Stimulated activated CD4-positive, alpha-beta T cell treated with anti-CD3 and anti-CD28 coated beads, TNF-alpha, amount 100 ng/mL, for 1 hour (primary cell): ENCODE measurements at regions not wholly inside any gene's neighbourhood (a gene's known extent, or its start where the extent isn't known, plus 50 kb on each side); places are given as distances from the start of the nearest gene placed in this dataset.
"Not testable (repeated sequence)": the region's sequence is repeated elsewhere in the genome, so short reads cannot be mapped to it uniquely, and the experiment has no call there.

Source experiments
- DNase-seq, 3 donors: peaks; one replicate each; pipeline ENCODE4 v3.0.0-alpha.2; 2020; ENCODE audit warnings: low read depth in 3 of 3, low spot score in 1 of 3

DNA sequence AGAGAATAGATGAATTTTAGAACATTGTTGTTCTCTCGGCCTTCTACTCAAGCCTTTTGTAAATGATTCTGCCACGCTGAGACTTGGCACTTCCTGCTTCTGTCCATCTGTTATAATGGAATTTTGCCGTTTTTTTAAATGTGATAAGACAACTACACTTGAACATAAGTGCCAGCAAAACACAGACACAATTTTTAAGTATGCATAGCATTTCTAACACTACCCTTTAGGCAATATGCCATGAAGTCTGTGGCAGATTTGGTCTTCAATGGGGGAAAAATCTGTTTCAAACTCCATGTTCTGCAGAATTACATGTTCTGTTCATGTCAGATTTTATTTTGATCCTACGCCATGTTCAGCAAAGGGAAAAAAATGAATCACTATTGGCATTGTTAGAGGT, 1170.7 kb upstream of the SLC39A10 start:
- DNase-seq, result no peak

DNA sequence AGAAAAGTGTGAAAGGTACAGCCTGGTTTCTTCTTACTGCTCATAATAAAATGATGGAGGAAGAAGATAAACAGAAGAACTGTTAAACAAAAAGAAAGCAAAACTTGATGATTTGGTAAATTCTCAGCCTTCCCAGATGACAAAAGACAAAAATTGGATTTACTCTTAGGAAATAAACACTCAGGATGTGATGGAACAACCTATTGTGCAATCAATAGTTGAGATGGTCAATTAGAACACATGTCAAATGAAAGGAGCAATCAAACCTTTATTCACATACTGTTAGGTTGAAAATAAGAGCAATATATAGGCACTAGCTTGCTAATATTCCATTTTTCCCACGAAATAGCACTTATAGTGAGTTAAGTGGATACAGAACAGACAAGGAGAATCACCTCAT, 1174.0 kb upstream of the SLC39A10 start:
- DNase-seq, result no peak

DNA sequence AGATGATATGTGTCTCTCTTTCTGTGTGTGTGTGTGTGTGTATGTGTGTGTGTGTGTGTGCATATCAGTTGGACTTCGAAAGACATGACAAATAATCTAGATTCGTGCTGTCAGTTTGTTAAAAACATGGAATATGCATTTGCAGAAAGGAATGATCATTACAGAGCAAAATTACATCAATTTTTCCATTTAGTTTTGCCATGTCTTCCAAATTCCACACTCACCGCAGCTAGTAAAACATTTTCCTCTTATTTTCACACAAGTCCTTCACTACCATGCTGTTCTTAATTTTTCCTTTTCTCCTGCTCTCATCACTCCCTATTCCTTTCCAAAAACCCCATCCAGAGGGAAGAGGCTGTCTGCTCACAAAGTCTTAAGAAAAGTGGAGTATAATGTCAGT, 1191.4 kb upstream of the SLC39A10 start:
- DNase-seq, result no peak

DNA sequence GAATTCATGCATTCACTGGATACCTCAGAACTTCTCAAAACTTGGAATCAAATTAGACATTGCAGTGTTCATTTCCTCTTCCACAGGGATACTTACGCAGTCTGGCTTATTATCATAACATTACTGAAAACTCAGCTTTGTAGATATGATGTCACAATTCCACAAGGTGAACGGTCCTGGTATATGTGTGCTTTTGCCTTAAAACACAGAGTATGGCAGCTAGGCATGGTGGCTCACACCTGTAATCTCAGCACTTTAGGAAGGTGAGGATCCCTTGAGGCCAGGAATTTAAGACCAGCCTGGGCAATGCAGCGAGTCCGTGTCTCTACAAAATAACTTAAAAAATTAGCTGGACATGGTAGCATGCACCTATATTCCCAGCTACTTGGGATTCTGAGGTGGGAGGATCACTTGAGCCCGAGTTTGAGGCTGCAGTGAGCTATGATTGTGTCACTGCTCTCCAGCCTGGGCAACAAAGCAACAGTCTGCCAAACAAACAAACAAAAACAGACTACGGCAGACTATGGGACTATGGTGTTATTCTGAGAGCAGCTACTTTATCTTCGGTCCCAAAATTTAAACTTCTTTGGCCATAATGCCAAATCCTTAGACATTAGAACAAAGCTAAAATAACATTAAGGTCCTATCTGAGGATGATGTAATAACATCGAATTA, 1191.9 kb upstream of the SLC39A10 start:
- DNase-seq, result no peak

DNA sequence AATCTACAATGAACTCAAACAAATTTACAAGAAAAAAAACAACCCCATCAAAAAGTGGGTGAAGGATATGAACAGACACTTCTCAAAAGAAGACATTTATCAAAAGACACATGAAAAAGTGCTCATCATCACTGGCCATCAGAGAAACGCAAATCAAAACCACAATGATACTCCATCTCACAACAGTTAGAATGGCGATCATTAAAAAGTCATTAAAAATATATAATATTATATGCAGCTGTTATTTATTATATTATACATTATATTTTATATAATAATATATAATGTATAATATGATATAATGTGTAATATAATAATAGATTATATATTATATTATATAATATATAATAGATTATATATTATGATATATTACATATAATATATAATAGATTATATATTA, 1194.1 kb upstream of the SLC39A10 start:
- not testable (repeated sequence) for DNase-seq

DNA sequence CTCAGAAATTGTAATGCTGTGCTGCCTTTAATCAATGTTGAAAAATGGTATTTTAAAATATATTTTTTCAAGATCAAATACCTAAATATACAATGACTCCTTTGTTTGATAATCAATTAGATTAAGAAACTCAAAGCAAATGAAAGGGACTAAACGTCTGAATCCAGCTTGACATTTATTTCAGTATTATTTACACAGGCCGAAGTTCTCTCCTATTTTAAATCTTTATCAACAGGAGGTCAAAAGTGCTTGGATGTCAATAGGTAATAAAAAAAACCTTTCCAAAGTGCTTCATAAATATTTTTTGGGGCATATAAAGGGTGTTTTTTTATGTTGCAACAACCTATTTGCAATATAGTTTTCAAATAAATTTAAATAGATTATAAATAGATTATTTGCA, 1201.7 kb upstream of the SLC39A10 start:
- DNase-seq, result no peak

DNA sequence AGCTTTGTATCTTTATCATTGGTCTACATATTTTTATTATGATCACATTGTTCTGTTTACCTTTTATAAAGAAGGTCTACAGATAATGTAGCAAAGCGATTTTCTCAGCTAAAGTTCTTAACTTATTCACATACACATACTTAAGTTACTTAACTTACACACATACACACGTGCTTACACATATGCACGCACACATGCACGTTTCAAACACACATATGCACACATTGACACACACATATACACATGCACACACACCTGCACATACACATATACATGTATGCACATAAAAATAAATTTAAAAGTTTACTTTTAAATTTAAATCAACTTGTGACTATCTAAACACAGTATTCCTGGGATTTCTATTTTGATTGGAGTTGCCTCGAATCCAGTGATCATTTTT, 1204.5 kb upstream of the SLC39A10 start:
- no peak for DNase-seq

DNA sequence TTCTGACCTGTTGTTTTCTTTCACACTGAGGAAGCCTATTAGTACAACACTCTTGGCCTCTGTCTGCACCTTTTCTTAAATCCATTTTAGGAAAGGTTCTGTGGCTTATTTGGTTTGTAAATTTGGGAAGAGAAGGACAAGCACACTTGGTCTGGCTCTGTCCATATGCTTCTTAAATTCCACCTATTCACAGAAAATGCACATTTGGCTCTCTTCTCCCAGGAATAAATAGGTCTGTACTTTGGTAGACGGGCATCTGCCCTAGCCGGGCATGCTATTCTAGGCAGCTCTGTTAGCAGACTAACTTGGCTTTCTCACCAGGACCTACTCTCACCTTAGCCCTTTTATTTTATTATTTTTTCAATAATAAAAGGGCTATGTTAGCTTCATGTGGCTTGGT, 1211.8 kb upstream of the SLC39A10 start:
- no peak for DNase-seq

DNA sequence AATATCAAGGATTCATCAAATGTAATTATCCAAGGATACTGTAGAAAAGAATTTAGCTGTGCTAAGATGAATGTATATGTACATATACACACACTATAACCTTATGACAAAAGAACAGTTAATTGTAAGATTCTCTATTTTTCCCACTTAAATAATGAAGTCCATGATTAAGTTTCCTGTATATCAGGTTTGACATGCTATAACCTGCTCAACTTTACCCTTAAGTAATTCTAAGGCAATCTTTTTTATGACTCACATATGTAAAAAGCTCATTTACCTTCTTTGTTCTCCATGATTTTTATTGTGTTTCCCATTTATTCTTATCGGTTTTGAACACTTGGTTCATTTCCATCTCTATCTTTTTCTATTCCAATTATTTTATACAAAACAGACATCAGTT, 1213.1 kb upstream of the SLC39A10 start:
- DNase-seq, result no peak

DNA sequence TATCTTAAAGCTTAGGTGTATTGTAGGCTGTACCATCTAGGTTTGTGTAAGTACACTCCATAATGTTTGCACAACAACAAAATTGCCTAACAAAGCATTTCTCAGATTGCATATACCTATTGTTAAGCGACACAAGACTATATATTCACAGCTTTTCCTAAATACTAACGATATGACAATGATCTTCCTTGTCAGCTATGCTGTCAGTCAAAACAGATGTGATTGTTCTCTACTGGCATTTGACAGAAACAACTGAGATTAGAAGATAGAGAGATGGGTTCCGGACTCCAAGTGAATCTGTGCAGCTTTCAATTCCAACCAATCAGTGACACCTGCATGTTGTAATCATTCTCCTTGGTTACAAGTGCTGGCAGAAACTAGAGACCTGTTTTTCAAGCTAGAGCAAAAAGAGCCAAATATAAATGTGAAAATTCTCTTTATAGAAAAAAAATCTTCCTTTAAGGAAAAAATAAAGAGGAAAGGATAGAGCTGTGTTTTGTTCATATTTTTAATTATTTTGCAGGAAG, 1232.3 kb upstream of the SLC39A10 start:
- no peak for DNase-seq

DNA sequence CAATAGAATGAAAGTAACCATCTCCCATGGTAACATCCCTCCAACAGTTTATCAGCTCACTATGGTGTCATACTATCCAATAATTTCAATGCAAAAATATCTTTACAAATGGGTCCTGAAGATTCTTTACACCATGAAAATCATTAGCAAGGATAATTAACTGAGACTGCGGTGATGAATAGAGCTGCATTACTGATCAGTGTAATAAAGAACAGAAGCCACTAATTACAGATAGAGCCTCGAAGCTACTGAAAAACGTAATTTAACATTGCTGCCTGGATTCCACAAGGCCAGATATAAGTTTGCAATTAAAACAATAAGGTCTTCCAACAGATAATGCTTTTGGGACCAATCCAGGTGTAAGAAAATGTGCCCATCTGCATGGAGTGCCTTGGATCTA, 1245.8 kb upstream of the SLC39A10 start:
- no peak for DNase-seq

DNA sequence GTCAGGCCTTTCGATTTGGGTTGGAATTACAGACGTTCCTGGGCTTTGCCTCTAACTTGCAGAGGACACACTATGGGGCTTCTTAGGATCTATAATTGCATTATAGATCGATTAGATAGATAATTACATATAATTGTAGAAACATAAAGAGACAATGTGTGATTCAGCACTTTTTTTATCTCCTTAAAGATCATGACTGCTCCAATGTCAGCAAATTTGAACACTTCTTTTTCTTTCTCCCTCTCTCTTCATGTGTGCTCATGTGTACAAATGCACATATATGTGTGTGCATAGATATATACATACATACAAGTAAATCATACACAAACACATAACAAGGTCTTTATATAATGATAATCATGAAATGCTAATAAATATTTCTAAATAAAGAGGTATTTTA, 1261.2 kb upstream of the SLC39A10 start:
- DNase-seq, result no peak

DNA sequence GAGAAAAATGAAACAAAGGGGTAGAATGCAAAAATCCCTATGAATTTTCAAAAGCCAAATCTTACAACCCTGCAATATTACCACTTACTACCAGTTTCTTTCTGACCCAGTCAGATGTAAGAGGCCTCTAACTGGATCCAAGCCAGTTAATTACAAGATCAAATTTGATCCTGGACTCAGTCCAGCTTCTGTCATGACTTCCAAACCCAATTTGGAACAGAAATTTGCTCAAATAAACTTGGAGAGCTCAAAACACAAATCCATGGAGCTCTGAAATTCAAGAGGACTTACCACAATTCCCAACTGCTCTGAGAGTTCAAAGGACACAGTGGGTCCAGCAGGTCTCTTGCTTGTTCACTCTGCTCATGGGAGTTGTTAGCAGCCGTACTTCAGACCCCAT, 1271.7 kb upstream of the SLC39A10 start:
- DNase-seq, result no peak

DNA sequence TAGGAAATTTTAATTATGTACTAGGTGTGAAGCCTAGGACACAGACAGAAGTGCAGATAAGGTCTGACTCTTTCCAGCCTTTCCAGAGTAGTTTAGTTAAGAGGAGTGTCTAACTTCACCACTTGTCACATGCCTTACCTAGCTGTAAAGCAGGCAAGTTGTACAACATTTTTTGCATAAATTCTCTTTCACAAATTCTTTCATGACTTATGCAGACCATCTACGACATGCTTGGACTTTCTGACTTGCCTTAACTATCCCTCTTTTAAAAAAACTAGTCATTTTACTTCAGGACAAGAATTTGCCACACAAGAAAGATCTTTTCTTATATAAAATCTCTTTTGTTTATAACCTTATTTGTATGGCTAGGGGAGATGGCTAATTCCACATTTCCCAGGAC, 1273.6 kb upstream of the SLC39A10 start:
- DNase-seq, result no peak

DNA sequence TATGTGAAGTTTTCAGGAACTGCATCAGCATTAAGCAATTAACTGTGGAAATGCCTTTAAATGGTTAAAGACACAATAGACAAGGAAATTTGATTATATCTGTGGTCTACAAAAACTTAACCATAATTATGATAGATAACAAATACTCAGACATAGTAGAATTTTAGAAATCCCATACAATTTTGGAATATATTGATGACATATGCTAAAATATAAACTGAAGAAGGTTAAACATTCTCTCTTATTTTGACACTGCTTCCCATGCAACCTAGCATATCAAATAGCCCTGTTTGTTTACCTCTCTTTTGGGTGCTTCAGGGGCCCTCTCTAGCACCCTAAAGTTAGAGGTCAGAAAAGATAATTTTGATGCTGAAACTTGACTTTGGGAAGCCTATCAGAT, 1274.8 kb upstream of the SLC39A10 start:
- DNase-seq, result no peak

DNA sequence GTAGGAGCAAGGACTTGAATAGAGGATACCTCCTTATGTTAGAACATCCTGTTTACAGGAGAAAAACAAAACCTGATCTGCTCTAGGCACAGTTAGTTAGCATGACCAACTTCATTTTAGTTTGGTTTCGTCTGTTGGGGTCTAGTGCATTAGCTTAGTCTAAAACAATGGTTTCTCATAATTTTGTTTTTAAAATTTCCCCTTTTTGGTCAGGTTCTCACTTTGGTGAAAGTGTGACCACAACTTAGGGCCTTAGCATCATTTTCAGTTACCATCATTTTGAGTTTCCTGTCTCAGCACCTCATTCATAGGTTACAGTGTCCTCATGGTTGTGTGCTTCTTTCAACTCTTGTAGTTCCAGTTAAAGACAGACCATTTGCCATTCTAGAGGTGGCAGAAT, 1277.0 kb upstream of the SLC39A10 start:
- no peak for DNase-seq

DNA sequence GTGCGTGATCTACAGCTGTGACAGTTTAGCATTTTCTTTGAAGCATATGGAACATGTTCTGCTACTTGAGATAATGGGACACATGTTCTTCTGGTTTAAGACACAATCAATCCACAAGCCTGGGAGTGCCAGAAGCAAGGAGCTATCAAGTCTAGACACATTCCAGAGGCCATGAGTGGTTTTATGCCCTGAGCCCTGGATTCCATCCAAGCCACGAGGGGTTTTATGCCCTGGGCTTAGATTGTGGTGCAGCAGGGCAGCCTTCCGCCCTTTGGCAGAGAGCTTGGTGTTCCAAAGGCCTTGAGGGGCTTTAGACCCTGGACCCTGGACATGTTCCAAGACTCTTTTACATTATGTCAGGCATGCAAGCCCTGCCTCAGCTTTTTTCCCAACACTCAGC, 1289.6 kb upstream of the SLC39A10 start:
- DNase-seq, result not testable (repeated sequence)

DNA sequence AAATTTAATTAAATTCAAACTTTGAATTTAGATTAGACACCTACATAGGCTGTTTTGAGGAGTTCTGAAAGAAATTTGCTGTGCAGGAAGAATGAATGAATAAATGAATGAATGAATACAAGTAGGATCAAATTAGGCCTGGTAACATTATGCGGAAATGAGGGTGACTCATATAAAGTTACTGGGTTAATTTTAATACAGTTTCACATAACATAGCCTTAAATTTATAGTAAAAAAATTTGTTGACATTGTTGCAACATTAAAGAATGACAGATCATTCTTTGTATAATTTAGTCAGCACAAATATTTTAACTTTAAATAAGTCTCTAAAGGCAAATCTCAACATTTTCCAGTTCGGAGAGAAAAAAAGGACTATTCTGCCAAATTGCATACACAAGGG, 1293.1 kb upstream of the SLC39A10 start:
- DNase-seq, result no peak

DNA sequence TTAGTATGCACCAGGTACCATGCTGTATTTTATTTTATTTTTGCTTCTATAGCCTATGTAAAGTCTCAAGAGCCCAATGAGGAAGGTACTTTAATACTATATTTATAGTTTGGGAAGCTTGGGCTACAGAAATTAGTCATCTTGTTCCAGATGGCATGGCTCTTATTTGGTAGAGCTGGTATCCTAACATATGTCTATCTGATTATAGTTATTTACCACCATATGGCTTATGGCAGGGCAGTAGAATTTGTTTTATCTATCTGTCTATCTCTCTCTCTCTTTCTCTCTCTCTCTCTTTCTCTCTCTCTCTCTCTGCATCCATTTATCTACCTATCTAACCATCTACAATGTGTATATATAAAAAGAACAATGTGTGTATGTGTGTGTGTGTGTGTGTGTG, 1293.7 kb upstream of the SLC39A10 start:
- DNase-seq, result no peak

DNA sequence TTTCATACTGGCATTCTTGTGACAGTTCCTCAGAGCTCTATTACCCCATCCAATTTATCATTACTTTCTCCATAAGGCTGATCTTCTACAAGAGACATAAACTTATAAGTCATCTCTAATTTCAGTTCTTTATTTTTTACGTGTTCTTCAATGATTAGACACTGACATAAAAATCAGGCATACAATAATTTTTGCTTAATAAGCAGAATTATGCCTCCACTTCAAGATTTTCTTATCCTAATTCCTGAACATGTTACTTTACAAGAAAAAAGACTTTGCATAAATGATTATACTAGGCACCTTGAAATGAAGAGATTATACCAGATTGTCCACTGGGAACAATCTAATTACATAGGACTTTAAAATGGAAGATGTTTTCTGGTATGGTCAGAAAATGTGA, 1304.5 kb upstream of the SLC39A10 start:
- DNase-seq, result no peak

DNA sequence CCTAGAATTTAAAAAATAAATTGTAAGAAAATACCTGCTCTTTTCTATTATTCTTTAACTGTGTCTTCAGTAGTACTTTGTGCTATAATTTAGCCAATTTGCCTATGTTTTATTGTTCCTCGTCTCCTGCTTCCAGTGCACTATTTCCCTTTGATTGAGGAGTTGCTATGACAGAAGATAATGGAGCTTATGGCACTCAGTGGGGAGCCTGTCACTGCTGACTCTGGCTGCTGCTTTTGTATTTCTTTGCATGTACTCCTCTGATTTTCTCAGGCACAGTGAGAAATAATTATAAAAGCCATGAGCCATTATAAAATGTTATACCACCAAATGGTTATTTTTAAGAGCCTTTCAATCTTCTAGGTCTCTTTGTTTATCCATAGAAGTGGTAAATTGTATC, 1310.8 kb upstream of the SLC39A10 start:
- no peak for DNase-seq

DNA sequence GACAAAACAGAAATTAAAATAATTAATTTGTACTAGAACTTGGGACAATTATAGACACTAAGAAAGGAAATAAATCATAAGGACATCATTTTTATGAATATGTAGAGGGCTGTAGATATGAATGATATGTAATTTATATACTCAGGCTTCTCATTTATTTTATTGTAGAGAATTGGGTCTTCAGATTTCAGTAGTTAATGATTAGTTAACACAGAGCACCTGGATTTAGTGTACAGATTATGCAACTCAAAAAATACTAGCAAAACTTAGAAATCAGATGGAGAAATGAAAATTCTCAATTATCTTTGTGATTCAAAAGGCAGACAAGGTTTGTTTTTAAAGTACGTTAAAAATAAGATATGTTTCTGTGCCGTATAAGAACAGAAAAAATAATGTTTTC, 1311.7 kb upstream of the SLC39A10 start:
- no peak for DNase-seq

DNA sequence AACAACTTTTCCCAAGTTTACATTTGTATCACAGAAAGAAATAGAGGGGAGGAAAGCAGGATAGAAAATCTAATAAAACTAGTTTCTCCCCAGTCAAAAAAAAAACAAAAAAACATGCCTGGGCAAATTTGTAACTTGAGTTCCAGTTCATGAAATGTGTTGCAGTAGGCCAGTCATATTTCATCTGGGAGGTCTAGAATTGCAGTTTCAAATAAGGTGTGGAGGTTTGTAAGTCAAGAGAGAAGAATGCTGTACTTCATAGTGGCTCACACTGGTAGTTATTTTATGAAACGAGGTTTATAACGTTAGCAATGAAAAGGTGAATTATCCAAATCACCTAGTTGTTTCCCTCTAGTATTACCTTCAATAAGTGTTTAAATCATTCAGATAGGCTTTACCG, 1313.9 kb upstream of the SLC39A10 start:
- DNase-seq, result no peak
